Vagina (tissue), 2 donors: ENCODE measurements at regions not wholly inside any gene's neighbourhood (a gene's known extent, or its start where the extent isn't known, plus 50 kb on each side); places are given as distances from the start of the nearest gene placed in this dataset.
"Not testable (repeated sequence)": the region's sequence is repeated elsewhere in the genome, so short reads cannot be mapped to it uniquely, and the experiment has no call there.

Source experiments
- DNase-seq, 2 donors: peaks; one replicate each; pipeline ENCODE4 v3.0.0-alpha.2; 2017; ENCODE audit errors: extremely low spot score in 2 of 2
- H3K27ac ChIP-seq: fragments of 200-600 bp; sonication (generic); one replicate; pipeline ENCODE4 v1.5.1; 2019
- H3K27me3 ChIP-seq: fragments of 200-600 bp; sonication (generic); one replicate; pipeline ENCODE4 v1.5.1; 2019
- H3K36me3 ChIP-seq, 2 donors: fragments of 200-600 bp; sonication (generic); one replicate each; pipeline ENCODE4 v1.5.1; 2017 to 2019
- H3K4me1 ChIP-seq: fragments of 200-600 bp; sonication (generic); one replicate; pipeline ENCODE4 v1.5.1; 2019
- H3K4me3 ChIP-seq, 2 donors: fragments of 200-600 bp; sonication (generic); 1 replicate in 1 of 2; 2 replicates in 1 of 2; pipeline ENCODE4 v1.5.1; 2016 to 2019
- H3K9me3 ChIP-seq: fragments of 200-600 bp; sonication (generic); one replicate; pipeline ENCODE4 v1.5.1; 2019
- CTCF ChIP-seq, 3 experiments: fragments of 450-650 bp in 2 of 3; fragments of 200-600 bp in 1 of 3; sonication (generic) in 1 of 3; IDR thresholded peaks; one replicate each; pipeline ENCODE4 v1.5.1; 2017 to 2019; ENCODE audit warnings: antibody characterized with exemption in 3 of 3, mild to moderate bottlenecking in 2 of 3, moderate library complexity in 2 of 3
- POLR2A ChIP-seq, 2 donors: fragments of 450-650 bp; IDR thresholded peaks; one replicate each; pipeline ENCODE4 v1.6.1; 2017; ENCODE audit warnings: antibody characterized with exemption in 2 of 2, mild to moderate bottlenecking in 2 of 2, moderate library complexity in 2 of 2
- POLR2AphosphoS5 ChIP-seq, 2 donors: sonication (generic); formaldehyde crosslinking; IDR thresholded peaks; one replicate each; pipeline ENCODE4 v1.9.0; 2017; ENCODE audit warnings: antibody characterized with exemption in 2 of 2, mild to moderate bottlenecking in 2 of 2, low read depth in 1 of 2; ENCODE audit not compliant: insufficient read depth in 1 of 2
- intact Hi-C: fragments of 100-400 bp; cut with DNase I; formaldehyde crosslinking; loops from one replicate; pipeline ENCODE4 v1.15.1; 2023

- no peaks in the 10 kb centered on the region for H3K9me3 ChIP-seq
- no peaks in the 10 kb centered on the region for H3K36me3 ChIP-seq
- H3K27ac ChIP-seq, result no peak overlapping the region
- DNase-seq, result no peak
- TF ChIP-seq CTCF (IDR thresholded peaks at IDR 0.05) (no peak), POLR2A (IDR thresholded peaks at IDR 0.05) (no peak), POLR2AphosphoS5 (IDR thresholded peaks at IDR 0.05; ENCODE audit: insufficient read depth in 1 of 2, low read depth in 1 of 2) (no peak)
- no peaks in the 10 kb centered on the region for H3K4me1 ChIP-seq
- H3K27me3 ChIP-seq, result no peaks in the 10 kb centered on the region
- no peak overlapping the region for H3K4me3 ChIP-seq
- intact Hi-C loops, result no loop called here
These were observed 62.3 kb upstream of the PPP1R12A start for GRCh38 chr12:79997096-79997791.

- H3K9me3 ChIP-seq, H3K27ac ChIP-seq, H3K27me3 ChIP-seq, DNase-seq, H3K4me1 ChIP-seq, intact Hi-C loops, H3K36me3 ChIP-seq, H3K4me3 ChIP-seq: not testable (repeated sequence)
These were observed 60.6 kb upstream of the PPP1R12A start for GRCh38 chr12:79995385-79996084.

DNA sequence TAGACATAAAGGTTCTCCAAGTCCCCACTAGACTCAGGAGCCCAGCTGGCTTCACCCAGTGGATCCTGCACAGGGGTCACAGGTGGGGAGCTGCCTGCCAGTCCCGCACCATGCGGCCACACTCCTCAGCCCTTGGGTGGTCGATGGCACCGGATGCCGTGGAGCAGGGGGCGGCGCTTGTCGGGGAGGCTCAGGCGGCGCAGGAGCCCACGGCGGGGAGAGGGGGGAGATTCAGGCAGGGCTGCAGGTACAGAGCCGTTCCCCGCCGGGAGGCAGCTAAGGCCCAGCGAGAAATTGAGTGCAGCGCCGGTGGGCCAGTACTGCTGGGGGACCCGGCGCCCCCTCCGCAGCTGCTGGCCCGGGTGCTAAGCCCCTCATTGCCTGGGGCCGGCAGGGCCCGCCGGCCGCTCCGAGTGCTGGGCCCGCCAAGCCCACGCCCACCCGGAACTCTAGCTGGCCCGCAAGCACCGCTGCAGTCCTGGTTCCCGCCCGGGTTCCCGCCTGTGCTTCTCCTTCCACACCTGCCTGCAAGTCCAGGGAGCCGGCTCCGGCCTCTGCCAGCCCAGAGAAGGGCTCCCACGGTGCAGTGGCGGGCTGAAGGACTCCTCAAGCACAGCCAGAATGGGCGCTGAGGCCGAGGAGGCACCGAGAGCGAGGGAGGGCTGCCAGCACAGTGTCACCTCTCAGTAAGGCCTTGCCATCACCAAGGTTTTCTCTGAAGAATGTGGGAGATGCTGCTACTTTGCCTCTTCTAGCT lies 58.4 kb upstream of the PPP1R12A start:
- Histone ChIP-seq H3K36me3 (no peaks in the 10 kb centered on the region), H3K4me1 (no peaks in the 10 kb centered on the region), H3K27me3 (no peaks in the 10 kb centered on the region), H3K9me3 (no peaks in the 10 kb centered on the region), H3K4me3 (no peak overlapping the region), H3K27ac (no peak overlapping the region)
- TF ChIP-seq POLR2AphosphoS5 (IDR thresholded peaks at IDR 0.05; ENCODE audit: insufficient read depth in 1 of 2, low read depth in 1 of 2) (no peak), POLR2A (IDR thresholded peaks at IDR 0.05) (no peak), CTCF (IDR thresholded peaks at IDR 0.05) (no peak)
- intact Hi-C loops, result no loop called here
- no peak for DNase-seq

- Histone ChIP-seq H3K36me3 (no peaks in the 10 kb centered on the region), H3K4me1 (no peaks in the 10 kb centered on the region), H3K27ac (no peak overlapping the region), H3K4me3 (no peak overlapping the region), H3K27me3 (no peaks in the 10 kb centered on the region), H3K9me3 (no peaks in the 10 kb centered on the region)
- TF ChIP-seq CTCF (IDR thresholded peaks at IDR 0.05) (no peak), POLR2A (IDR thresholded peaks at IDR 0.05) (no peak)
- intact Hi-C loops, result no loop called here
- no peak for DNase-seq
These were observed 56.7 kb upstream of the PPP1R12A start for GRCh38 chr12:79991586-79991985.

DNA sequence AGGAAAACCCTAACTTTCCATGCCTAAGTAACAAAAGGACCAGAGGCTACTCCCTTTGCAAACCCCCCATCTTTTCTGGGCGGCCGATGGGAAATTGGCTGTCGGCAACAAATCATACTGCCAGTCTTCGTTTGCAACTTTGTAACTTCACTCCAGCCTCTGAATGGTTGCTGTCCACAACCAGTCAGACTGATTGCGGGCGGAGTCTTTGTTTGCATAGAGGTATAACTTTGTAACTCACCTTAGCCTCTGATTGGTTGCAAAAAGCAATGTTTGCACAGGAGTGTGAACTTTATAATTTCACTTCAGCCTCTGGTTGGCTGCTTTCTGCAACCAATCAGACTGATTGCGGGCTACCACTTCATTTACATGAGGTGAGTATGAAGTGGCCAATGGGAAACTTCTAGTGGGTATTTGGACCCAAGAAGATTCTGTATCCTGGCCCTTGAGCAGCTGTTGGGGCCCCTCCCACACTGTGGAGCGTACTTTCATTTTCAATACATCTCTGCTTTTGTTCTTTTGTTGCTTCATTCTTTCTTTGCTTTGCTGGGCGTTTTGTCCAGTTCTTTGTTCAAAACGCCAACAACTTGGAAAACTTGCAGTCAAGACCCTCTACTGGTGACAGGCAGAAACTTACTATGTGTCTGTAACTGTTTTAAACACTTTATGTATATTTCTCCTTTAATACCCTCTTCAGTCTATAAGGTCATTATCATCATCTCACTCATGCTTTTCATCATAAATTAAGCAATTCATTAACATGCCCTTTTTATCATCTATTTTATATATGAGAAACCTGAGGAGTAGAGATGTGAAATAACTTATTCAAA lies 55.8 kb upstream of the PPP1R12A start:
- H3K4me1 ChIP-seq, H3K4me3 ChIP-seq, H3K27me3 ChIP-seq, H3K9me3 ChIP-seq, H3K36me3 ChIP-seq, DNase-seq, H3K27ac ChIP-seq, intact Hi-C loops: not testable (repeated sequence)
